Brain pericyte (primary cell): ENCODE measurements at regions not wholly inside any gene's neighbourhood (a gene's known extent, or its start where the extent isn't known, plus 50 kb on each side); places are given as distances from the start of the nearest gene placed in this dataset.

ENCODE experiments used
- DNase-seq: peaks from one replicate; pipeline ENCODE4 v3.0.0-alpha.2; 2012; ENCODE audit warnings: low read depth, low spot score

DNA sequence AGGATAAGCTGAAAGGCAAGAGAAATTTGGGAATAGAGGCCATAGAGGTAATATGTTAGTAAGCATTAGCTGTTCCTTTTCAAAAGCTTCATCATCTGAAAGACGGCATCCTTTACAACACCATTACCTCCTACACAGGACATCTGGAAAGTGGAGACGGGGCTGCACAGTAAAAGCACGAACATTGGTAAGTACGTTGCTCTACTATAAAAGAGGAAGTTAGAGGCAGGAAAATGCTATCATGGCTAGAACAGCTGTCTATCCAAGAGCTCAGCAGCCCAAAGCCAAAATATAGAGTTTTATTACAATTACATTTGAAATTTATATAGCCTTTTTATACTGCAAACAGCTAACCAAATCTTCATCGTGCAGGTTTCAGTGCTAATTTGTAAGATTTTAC, 172.3 kb upstream of the GRIP1 start:
- no peak for DNase-seq

DNA sequence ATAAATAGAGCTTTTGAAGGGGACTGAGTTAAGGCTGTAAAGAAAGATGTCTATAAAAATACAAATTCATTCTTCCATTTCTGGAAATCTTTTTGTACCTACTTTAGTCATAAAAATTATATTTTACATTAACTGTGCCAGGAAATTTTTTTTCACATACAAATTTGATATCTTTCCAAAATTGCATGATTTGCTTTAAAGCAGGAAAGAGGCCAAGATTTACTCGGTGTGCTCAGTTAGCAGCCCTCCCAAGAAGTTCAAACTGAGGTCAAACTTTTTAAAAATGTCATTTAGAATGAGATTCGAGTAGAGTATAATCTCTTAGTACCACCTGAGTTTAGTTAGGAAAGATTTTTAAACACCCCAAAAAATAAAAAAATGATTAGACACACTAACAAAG, 173.2 kb upstream of the GRIP1 start:
- DNase-seq: no peak

DNA sequence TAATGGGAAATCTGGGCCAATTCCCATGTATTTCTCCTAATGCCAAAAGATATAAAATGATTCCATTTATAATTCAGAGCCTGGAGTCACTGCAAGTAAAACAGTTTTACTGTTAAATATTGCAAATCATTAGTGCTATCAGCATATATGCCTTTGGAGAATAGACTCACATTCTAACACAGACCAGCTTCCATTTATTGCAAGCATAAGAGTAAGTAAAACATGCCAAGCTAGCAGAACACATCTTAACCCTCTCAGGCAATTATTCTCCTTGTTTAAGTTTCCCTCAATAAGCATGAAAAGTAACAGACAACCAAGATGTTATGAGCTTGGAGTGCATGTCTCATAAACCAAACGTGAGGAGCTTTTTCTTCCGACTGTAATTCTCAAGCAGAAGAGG, 173.9 kb upstream of the GRIP1 start:
- no peak for DNase-seq

DNA sequence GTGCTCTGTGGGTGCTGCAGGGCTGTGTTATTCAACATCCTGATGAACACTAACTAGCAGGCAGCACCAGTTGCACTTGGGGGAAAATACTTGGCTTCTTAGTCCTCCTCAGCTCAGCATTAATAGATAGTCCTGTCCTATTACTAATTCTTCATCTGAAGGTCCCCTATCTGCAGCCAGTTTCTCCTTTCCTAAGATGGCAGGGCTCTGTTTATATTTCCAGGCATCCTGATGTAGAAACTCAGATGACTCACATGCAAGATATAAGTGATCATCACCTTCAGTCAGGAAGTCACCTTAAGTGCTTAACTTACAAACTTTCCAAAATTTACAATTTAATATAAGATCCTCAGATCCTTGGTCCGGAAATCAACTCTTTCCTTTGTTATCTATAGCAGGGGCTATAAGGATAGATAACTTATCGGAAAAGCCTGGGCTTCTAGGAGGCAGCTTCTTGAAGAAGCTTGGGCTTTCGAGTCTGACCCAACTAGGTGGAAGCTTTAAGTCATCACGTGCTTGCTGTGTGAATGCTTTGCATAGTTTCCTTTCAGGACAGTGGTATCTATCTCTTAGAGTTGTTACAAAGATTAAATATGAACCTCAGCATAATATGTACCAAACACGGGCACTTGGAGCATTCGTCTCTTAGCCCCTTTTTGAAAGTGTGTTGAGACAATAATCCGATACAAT, 181.0 kb upstream of the GRIP1 start:
- no peak for DNase-seq

GRCh38 chr12:66860752-66861750, 182.2 kb upstream of the GRIP1 start:
- peak; percentile 8 for DNase-seq

DNA sequence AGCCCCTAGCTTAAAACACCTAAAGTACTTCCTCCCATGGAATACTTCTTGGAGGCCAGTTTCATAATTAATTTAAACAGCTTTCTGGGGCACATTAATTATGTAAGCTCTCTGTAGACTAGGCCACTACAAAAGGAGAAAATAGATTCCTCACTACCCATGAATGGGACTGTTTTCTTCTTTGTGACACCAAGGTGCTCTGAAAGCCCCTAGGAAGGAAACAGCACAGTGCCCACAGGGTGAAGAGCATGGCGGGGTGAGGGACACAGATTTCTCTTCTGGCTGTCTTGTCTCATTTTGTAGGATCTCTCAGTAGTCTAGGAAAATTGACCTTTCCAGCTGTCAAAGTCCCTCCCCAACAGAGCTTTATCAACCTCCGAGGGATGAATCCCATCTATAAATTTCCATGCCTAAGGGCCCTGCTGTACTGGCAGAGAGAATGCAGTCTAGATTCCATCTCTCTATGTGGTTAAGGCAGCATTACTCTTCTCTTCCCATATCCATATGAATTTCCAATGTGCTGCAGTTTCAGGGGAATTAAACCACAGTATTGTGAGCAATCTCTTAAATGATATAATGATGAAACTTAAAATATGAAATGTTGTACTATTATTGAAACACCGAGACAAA, 183.6 kb upstream of the GRIP1 start:
- no peak for DNase-seq

GRCh38 chr12:66863276-66863675, 184.4 kb upstream of the GRIP1 start:
- DNase-seq: no peak

- DNase-seq: no peak
These were observed 199.0 kb upstream of the GRIP1 start for GRCh38 chr12:66877925-66878324.

- DNase-seq: no peak
These were observed 200.5 kb upstream of the GRIP1 start for GRCh38 chr12:66879409-66879808.

DNA sequence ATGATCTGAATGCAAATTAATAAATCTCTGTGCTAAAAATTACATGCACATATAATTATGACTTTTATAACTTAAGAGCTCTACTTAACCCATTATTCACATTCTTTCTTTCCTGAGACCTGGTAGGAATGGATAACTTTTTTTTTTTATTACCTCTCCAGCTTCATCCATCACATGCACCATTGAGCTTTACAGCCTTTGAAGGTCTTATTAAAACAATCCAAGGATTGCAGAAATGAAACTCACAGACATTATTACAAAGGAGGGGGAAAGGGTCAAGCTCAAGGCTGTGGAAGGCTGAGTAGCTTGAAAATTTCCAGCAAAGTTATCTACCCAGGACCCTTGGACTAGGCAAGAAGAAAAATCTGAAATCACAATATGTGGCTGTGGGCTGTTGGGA, 202.5 kb upstream of the GRIP1 start:
- DNase-seq: no peak

GRCh38 chr12:66884091-66884490, 205.2 kb upstream of the GRIP1 start:
- DNase-seq: no peak

DNA sequence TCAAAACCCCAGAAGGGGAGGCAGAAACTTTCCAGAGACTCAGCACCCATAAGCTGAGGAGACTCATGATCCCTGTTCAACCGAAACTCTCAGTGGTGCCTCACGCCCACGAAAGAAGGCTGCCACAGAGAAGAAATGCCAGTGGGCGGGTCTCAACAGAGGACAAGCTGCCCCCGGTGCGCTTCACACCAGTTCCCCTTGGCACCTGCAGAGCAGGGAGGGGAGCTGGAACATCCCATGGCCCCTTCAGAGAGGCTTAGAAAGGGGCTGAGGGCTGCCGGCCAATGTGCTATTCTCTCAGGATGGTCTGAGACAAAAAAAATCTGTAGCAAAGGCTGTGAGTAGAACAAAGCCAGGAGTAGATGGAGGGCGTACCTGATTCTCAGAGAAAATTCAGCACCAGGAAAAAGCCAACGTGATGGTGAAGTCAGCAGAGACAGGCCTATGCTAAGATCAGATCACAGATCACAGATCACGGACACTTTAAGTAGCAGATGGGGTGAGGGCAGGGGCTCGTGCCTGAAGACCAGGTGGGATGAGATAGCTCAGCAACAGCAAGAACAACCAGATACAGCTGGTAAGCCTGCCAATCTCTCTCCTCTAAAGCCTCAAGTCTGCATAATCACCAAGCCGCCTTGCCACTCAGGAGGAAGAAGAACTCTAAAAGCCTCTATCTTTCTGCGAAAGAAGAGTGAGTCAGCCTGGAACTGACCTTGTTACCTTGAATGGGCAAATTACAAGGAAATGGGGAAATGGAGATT, 206.4 kb upstream of the GRIP1 start:
- no peak for DNase-seq

GRCh38 chr12:66896797-66897196, 217.9 kb upstream of the GRIP1 start:
- no peak for DNase-seq

- no peak for DNase-seq
These were observed 220.0 kb upstream of the GRIP1 start for GRCh38 chr12:66898700-66899469.

DNA sequence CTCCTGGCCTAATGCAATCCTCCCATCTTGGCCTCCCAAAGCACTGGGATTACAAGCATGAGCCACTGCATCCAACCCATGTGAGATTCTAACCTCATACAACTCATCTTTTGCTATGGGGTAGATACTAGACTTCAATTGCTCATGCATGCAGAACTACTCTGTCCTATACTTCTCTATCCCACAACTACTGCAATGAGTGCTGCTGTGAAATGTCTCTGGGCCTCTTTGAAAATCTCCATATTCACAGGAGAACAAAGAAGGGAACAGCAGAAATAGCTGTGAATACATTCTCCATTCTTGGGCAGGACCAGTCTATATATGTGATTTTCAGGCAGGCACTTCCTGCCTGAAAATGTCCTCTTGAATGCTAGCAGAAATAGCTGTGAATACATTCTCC, 220.7 kb upstream of the GRIP1 start:
- DNase-seq: no peak

- DNase-seq: no peak
These were observed 221.7 kb upstream of the GRIP1 start for GRCh38 chr12:66900616-66901015.

DNA sequence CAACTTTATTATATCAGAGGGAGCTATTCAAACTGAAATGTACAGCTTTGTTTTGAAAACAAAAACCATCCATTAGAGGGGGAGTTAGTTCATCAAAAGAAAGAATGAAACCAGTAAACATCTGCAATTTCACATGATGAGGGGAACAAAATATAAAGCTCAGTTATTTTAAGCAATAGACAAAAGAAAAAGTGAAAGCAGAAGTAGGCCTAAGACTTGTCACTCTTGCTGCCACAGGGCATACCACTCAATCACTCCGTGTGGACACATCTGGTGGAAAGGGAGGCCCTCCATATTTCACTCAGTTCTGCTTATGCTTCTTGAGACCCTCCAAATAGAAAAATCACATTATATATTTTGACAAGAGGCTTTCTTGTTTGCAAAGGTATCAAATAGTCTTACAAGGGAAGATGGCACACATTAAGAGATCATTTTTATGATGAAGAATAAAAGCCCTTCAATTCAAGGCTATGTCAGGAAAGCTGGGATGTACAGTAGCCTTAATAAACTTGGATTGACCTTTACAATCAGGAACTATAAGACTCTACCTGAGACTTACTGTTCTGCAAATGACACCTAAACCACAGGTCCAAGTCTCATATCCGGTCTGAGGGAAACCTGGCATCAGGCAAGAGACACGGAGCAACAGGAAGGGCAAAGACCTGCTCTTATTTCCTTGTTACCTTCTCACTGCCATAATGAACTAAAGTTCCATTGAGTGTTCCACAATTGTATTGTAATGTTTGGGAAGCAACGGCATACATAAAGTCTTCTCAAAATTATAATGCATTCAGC, 222.5 kb upstream of the GRIP1 start:
- DNase-seq: no peak

- no peak for DNase-seq
These were observed 223.1 kb upstream of the GRIP1 start for GRCh38 chr12:66902020-66902419.

- DNase-seq: no peak
These were observed 225.0 kb upstream of the GRIP1 start for GRCh38 chr12:66903782-66904396.

DNA sequence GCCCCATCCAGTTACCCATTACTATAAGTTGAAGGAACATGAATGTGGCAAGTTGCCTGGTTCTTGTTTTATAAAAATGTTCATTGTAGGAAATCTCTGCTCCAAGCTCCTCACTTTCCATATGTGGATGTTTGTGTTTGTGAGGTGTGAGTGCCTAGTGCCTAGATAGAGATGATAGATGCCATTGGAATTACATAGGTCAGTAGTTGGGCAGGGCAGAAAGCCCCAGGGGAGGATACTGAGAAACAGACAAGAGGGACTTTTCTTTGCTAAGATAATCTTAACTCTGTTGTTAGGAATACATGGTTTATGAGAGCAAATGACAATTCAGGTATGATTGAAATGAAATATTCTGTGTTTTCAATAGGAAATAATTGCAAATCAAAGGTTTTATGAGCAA, 226.3 kb upstream of the GRIP1 start:
- no peak for DNase-seq
